ENCODE measurements at regions not wholly inside any gene's neighbourhood (a gene's known extent, or its start where the extent isn't known, plus 50 kb on each side); places are given as distances from the start of the nearest gene placed in this dataset.

DNA sequence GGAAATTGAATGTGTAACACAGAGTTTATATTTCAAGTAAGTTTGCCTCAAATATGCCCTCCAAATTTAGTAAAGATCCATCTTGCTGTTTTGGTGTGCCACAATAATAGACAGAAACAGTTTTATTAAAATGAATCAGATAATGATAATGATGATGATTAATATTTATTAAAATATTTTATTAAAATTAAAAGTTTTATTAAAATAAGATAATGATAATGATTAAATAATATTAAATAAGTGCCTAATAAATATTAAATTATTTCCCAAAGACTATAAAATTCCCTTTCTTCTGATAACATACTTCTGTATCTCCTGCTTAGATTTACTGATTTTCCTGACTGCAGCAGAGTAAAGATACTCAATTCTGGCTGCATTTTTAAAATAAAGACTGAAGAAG lies 134.5 kb downstream of the PRDM13 start:
- H3K4me3 ChIP-seq (ENCODE audit: low read depth, low read length): no peak overlapping the region
- peaks cover 66% of the 10 kb centered on the region for H3K27me3 ChIP-seq (ENCODE audit: insufficient read depth, low read length)
- H2AFZ ChIP-seq (ENCODE audit: low read length, unreplicated experiment): no peak overlapping the region

DNA sequence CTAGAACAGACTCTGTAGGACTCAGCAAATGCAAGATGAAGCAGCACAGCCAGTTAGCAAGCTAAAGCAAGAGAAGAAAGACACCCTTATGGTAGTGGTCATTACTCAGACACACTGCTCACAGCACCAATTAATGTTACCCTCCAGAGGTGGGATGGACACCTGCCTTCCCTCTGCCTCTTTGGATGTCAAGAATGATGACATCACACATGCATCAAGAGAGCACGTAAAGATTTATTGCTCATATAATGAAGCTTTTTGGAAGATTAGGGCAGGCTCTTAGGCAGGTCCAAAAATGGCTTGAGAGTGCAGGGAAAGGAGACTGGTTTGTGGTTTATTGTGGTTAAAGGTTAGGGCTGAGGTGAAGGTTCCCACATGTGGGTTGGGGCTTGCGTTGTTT lies 137.0 kb downstream of the PRDM13 start:
- Histone ChIP-seq H3K27me3 (ENCODE audit: insufficient read depth, low read length) (peaks cover 49% of the 10 kb centered on the region), H3K36me3 (ENCODE audit: insufficient read depth, low read length) (no peaks in the 10 kb centered on the region), H3K4me3 (ENCODE audit: low read depth, low read length) (no peak overlapping the region), H3K27ac (ENCODE audit: low read depth, low read length) (no peak overlapping the region), H2AFZ (ENCODE audit: low read length, unreplicated experiment) (no peak overlapping the region), H3K4me1 (ENCODE audit: control insufficient read depth, insufficient read depth, low read length, unreplicated experiment) (no peaks in the 10 kb centered on the region), H3K79me2 (ENCODE audit: control insufficient read depth, insufficient read depth, low read length, unreplicated experiment) (no peaks in the 10 kb centered on the region)

More for the DNA sequence above, 134.5 kb downstream of the PRDM13 start:
- Histone ChIP-seq H3K27ac (ENCODE audit: low read depth, low read length) (no peak overlapping the region), H3K36me3 (ENCODE audit: insufficient read depth, low read length) (no peaks in the 10 kb centered on the region), H3K4me1 (ENCODE audit: control insufficient read depth, insufficient read depth, low read length, unreplicated experiment) (no peaks in the 10 kb centered on the region), H3K79me2 (ENCODE audit: control insufficient read depth, insufficient read depth, low read length, unreplicated experiment) (no peaks in the 10 kb centered on the region)

DNA sequence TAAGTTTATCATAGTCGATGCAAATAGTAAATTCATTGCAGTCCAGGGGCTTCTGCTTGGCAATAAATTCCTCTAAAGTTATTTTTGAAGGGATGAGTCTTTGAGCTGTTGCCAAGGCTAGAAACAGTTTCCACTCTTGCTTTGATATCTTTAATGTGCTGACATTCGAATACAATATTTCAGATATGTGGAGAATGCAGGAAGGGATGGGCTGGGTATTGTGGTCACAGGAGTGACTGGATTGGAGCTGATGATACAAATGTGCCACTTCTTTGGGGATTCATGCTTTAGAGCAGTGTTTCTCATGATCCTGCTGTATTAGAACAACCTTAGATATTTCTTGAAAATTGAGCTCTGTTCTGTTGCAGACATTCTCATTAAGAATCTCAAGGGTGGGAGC lies 139.0 kb downstream of the PRDM13 start:
- no peak overlapping the region for H3K27ac ChIP-seq (ENCODE audit: low read depth, low read length)
- no peaks in the 10 kb centered on the region for H3K36me3 ChIP-seq (ENCODE audit: insufficient read depth, low read length)
- H3K4me1 ChIP-seq (ENCODE audit: control insufficient read depth, insufficient read depth, low read length, unreplicated experiment): no peaks in the 10 kb centered on the region
- no peaks in the 10 kb centered on the region for H3K79me2 ChIP-seq (ENCODE audit: control insufficient read depth, insufficient read depth, low read length, unreplicated experiment)
- H3K4me3 ChIP-seq (ENCODE audit: low read depth, low read length): no peak overlapping the region
- H3K27me3 ChIP-seq (ENCODE audit: insufficient read depth, low read length): peaks cover 44% of the 10 kb centered on the region
- H2AFZ ChIP-seq (ENCODE audit: low read length, unreplicated experiment): no peak overlapping the region

DNA sequence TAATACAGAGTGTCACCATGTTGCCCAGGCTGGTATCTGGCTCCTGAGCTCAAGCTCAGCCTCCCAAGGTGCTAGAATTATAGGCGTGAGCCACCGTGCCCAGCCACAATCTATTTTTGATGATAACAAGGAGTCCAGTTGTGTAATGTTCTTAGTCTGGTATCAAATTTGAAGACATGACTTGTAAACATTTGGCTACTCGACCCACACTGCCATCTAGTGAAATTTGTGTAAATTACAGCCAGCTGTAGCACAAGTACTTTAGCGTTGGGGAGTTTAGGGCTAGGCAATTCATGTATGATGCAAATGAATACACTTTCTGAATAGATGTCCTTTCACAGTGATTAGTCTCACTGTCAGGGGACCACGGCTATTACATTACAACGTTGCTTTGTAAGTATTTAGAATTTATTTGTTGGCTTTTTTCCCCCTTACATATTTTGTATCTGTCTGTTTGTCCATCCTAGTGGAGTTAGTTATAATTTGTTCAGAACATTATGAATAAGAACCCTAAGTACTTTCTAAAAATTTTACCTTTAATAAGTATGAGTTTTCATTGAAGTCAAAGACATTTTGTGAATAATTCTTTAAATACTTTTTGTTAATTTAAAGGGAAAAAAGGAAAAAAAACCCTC lies 139.7 kb downstream of the PRDM13 start:
- no peaks in the 10 kb centered on the region for H3K79me2 ChIP-seq (ENCODE audit: control insufficient read depth, insufficient read depth, low read length, unreplicated experiment)
- peaks cover 41% of the 10 kb centered on the region for H3K27me3 ChIP-seq (ENCODE audit: insufficient read depth, low read length)
- no peak overlapping the region for H3K27ac ChIP-seq (ENCODE audit: low read depth, low read length)
- no peaks in the 10 kb centered on the region for H3K36me3 ChIP-seq (ENCODE audit: insufficient read depth, low read length)
- H3K4me3 ChIP-seq (ENCODE audit: low read depth, low read length): no peak overlapping the region
- no peak overlapping the region for H2AFZ ChIP-seq (ENCODE audit: low read length, unreplicated experiment)
- H3K4me1 ChIP-seq (ENCODE audit: control insufficient read depth, insufficient read depth, low read length, unreplicated experiment): no peaks in the 10 kb centered on the region

DNA sequence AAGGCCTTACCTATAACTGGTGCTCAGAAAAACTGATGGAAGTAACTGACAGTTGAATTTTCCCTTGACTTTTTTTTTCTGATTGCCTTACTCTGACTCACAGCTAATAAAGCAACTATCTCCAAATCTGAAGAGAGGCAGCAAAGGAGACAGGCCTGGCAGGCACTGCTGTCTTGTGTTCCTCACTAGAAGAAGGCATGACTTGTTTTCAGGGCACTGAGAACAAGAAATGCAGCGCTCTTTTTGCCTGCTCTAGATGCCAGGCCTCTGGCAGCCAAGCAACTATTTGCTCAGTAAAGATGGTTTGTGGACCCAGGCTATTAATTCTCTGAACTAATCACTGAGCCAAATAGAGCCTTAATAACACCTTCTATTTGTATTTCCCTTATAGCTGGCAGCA lies 155.1 kb downstream of the PRDM13 start:
- Histone ChIP-seq H3K27ac (ENCODE audit: low read depth, low read length) (no peak overlapping the region), H3K36me3 (ENCODE audit: insufficient read depth, low read length) (no peaks in the 10 kb centered on the region), H2AFZ (ENCODE audit: low read length, unreplicated experiment) (no peak overlapping the region), H3K4me3 (ENCODE audit: low read depth, low read length) (no peak overlapping the region), H3K4me1 (ENCODE audit: control insufficient read depth, insufficient read depth, low read length, unreplicated experiment) (no peaks in the 10 kb centered on the region), H3K79me2 (ENCODE audit: control insufficient read depth, insufficient read depth, low read length, unreplicated experiment) (no peaks in the 10 kb centered on the region), H3K27me3 (ENCODE audit: insufficient read depth, low read length) (peaks cover 31% of the 10 kb centered on the region)

DNA sequence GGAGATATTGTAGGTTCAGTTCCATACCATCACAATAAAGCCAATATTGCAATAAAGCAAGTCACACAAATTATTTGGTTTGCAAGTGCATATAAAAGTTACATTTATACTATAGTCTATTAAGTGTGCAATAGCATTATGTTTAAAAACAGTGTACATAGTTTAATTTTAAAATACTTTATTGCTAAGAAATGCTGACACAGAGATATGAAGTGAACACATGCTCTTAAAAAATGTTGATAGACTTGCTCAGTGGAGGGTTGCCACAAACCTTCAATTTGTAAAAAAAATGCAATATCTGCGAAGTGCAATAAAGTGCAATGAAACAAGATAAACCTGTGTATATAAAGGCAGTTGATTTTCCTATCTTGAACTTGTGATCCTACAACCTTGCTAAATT lies 161.5 kb downstream of the PRDM13 start:
- Histone ChIP-seq H3K4me3 (ENCODE audit: low read depth, low read length) (no peak overlapping the region), H3K27ac (ENCODE audit: low read depth, low read length) (no peak overlapping the region), H3K36me3 (ENCODE audit: insufficient read depth, low read length) (no peaks in the 10 kb centered on the region), H3K4me1 (ENCODE audit: control insufficient read depth, insufficient read depth, low read length, unreplicated experiment) (no peaks in the 10 kb centered on the region), H3K27me3 (ENCODE audit: insufficient read depth, low read length) (peaks cover 9% of the 10 kb centered on the region; the same call in 1 of the 2 replicates), H2AFZ (ENCODE audit: low read length, unreplicated experiment) (no peak overlapping the region), H3K79me2 (ENCODE audit: control insufficient read depth, insufficient read depth, low read length, unreplicated experiment) (no peaks in the 10 kb centered on the region)

DNA sequence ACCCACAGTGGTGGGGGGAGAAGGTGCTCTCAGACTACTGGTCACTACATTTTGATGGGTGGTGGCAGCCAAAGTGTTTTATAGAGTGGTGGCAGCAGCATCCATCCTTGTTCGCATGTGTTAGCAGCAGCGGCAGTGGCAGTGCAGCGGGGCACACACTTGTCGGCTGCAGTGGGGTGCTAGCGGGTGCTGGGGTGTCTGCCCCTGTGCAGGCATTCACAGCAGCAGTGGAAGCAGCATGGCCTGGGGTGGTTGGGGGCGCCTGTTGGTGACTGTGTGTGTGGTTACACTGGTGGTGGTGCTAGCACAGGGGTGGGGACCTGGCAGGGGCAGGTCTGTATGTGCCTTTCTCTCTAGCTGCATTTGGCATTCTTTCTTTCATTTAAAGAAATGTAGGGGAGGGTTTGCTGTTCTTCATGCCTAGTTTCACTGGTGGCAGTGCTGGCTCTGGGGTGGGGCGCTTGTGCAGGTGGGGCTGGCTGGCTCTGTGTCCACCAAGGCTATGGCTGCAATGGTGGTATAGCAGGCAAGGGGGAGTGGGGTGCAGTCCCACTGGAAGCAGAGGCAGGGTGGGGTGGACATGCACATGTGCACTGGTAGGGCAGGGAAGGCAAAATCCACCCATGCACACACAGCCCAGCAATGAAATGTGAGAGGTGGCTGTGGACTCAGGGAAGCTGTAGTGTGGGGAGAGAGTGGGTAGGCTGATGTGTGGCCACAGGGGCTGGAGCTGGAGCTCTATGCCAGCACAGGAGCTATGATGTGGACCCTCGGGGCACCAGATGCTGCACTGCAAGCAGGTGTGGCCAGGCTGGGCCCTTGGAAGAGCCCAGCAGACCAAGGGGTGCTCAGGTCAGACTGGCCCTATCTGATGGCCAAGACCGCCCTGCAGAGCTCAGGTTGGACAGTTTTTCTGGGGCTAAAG lies 173.3 kb downstream of the PRDM13 start:
- Histone ChIP-seq H3K79me2 (ENCODE audit: control insufficient read depth, insufficient read depth, low read length, unreplicated experiment) (no peaks in the 10 kb centered on the region), H3K4me3 (ENCODE audit: low read depth, low read length) (no peak overlapping the region)

DNA sequence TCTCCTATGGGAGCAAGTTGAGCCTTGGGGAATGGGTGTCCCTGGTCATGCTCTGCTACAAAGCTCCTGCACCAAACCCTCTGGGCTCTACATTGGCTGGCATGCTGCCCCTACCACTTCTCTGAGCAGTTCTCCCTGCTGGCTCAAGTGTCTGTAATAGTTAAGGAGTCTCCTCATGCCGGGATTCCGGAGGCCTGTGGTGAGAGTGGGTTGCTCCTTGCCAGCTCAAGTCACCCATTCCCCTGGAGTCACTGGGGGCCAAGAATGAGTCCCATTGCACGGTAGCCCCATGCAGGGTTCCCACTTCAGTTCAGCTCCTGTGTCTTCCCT lies 173.9 kb downstream of the PRDM13 start:
- no peak overlapping the region for H2AFZ ChIP-seq (ENCODE audit: low read length, unreplicated experiment)
- H3K79me2 ChIP-seq (ENCODE audit: control insufficient read depth, insufficient read depth, low read length, unreplicated experiment): no peaks in the 10 kb centered on the region
- no peaks in the 10 kb centered on the region for H3K36me3 ChIP-seq (ENCODE audit: insufficient read depth, low read length)
- no peak overlapping the region for H3K4me3 ChIP-seq (ENCODE audit: low read depth, low read length)
- no peak overlapping the region for H3K27ac ChIP-seq (ENCODE audit: low read depth, low read length)
- no peaks in the 10 kb centered on the region for H3K4me1 ChIP-seq (ENCODE audit: control insufficient read depth, insufficient read depth, low read length, unreplicated experiment)
- peaks cover 66% of the 10 kb centered on the region for H3K27me3 ChIP-seq (ENCODE audit: insufficient read depth, low read length)

More for the DNA sequence above, 173.3 kb downstream of the PRDM13 start:
- no peaks in the 10 kb centered on the region for H3K36me3 ChIP-seq (ENCODE audit: insufficient read depth, low read length)
- no peak overlapping the region for H3K27ac ChIP-seq (ENCODE audit: low read depth, low read length)
- H3K4me1 ChIP-seq (ENCODE audit: control insufficient read depth, insufficient read depth, low read length, unreplicated experiment): no peaks in the 10 kb centered on the region
- no peak overlapping the region for H2AFZ ChIP-seq (ENCODE audit: low read length, unreplicated experiment)
- peaks cover 66% of the 10 kb centered on the region for H3K27me3 ChIP-seq (ENCODE audit: insufficient read depth, low read length)

DNA sequence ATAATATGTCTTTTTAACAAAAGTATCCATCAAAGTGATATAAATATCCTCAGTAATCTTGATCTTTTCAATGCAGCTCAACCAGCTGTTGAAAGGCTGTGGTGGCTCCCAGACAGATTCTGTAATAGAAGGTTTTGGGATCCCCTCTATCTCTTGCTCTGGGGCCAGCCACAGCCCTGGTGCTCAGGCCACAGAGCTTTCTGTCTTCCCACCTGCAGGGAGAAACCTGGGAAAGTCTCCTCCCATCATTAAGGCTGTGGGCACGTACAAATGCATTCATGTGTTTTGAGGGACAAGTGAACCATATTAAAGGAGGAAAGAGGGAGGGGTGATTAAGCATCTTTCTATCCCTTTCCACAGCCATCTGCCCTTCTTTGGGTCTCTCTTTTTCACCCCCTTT lies 183.1 kb downstream of the PRDM13 start:
- H3K27me3 ChIP-seq (ENCODE audit: insufficient read depth, low read length): peaks cover 47% of the 10 kb centered on the region
- H3K27ac ChIP-seq (ENCODE audit: low read depth, low read length): no peak overlapping the region
- H3K4me1 ChIP-seq (ENCODE audit: control insufficient read depth, insufficient read depth, low read length, unreplicated experiment): no peaks in the 10 kb centered on the region
- H3K4me3 ChIP-seq (ENCODE audit: low read depth, low read length): no peak overlapping the region
- H3K79me2 ChIP-seq (ENCODE audit: control insufficient read depth, insufficient read depth, low read length, unreplicated experiment): no peaks in the 10 kb centered on the region
- H3K36me3 ChIP-seq (ENCODE audit: insufficient read depth, low read length): no peaks in the 10 kb centered on the region
- no peak overlapping the region for H2AFZ ChIP-seq (ENCODE audit: low read length, unreplicated experiment)

DNA sequence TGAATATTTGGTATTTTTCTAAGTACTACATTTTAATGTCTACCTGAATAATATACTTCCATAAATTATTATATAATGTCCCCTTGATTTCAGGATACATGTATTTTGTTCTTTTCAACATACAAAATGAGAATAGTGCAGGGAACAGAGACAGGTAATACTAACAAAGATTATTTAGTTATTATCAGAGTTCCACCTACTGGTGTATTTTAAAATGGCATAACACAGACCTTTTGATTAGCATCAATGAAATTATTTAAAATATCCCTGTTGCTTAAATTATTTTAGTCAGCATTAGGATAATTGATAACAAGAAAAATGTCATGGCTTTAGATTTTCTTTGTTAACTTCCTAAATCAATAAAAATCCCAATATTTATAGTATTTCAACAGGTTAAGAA lies 184.0 kb downstream of the PRDM13 start:
- no peaks in the 10 kb centered on the region for H3K79me2 ChIP-seq (ENCODE audit: control insufficient read depth, insufficient read depth, low read length, unreplicated experiment)
- no peak overlapping the region for H3K4me3 ChIP-seq (ENCODE audit: low read depth, low read length)
- no peak overlapping the region for H3K27ac ChIP-seq (ENCODE audit: low read depth, low read length)
- H3K36me3 ChIP-seq (ENCODE audit: insufficient read depth, low read length): no peaks in the 10 kb centered on the region
- H2AFZ ChIP-seq (ENCODE audit: low read length, unreplicated experiment): no peak overlapping the region
- H3K27me3 ChIP-seq (ENCODE audit: insufficient read depth, low read length): peaks cover 46% of the 10 kb centered on the region
- H3K4me1 ChIP-seq (ENCODE audit: control insufficient read depth, insufficient read depth, low read length, unreplicated experiment): no peaks in the 10 kb centered on the region

DNA sequence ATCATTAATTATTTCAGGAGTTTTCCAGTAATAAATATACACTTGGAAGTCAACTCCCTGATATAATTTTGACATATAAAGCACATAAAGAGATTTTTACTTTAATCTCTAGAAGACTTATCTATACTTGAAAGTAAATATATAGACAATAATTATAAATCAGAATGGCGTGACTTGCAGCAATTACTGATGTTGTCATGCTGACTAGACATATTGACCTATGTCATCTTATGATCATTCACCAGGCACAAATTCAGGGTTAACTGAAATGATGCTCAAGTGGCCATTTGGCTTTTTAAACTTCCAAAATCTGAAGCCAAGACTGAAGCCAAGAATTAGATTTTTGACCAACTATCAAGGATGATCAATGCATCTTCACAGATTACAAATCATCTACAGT lies 192.2 kb downstream of the MCHR2 start:
- Histone ChIP-seq H3K27ac (ENCODE audit: low read depth, low read length) (no peak overlapping the region), H3K27me3 (ENCODE audit: insufficient read depth, low read length) (peaks cover 31% of the 10 kb centered on the region), H3K79me2 (ENCODE audit: control insufficient read depth, insufficient read depth, low read length, unreplicated experiment) (no peaks in the 10 kb centered on the region), H3K4me1 (ENCODE audit: control insufficient read depth, insufficient read depth, low read length, unreplicated experiment) (no peaks in the 10 kb centered on the region), H3K4me3 (ENCODE audit: low read depth, low read length) (no peak overlapping the region), H3K36me3 (ENCODE audit: insufficient read depth, low read length) (no peaks in the 10 kb centered on the region), H2AFZ (ENCODE audit: low read length, unreplicated experiment) (no peak overlapping the region)

Data from ACC112 (cell line).